ENCODE measurements at regions not wholly inside any gene's neighbourhood (a gene's known extent, or its start where the extent isn't known, plus 50 kb on each side); places are given as distances from the start of the nearest gene placed in this dataset.
"Not testable (repeated sequence)": the region's sequence is repeated elsewhere in the genome, so short reads cannot be mapped to it uniquely, and the experiment has no call there.

- no peak for TF ChIP-seq CTCF (IDR thresholded peaks at IDR 0.05; ENCODE audit: extremely low read depth, insufficient read depth, missing control alignments)
- in situ Hi-C loops (cut with MboI; ENCODE audit: low pct_unique_long_range_greater_than_20kb, low sequenced_read_pairs, unreplicated experiment): no loop called here
These were observed 85.4 kb upstream of the FOXN2 start for GRCh38 chr2:48229063-48229462.

DNA sequence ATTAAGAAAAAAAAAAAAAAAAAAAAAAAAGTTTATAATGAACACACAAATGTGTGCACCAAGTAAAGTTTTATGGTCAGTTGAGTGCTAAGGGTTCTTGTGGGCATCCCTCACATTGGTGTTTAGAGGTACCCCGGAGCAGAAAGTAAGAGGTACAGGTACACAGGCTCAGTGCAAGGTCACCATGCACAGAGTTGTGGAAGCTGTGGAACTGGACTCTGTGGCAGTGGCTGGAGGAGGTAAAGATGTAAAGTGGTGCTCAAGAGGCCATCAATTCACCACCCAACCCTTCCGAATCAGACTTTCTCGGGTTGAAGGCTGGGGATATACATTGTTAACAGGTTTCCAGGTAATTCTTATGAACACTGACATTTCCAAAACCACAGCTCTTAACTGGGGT, 83.6 kb upstream of the FOXN2 start:
- no peak for TF ChIP-seq CTCF (IDR thresholded peaks at IDR 0.05; ENCODE audit: extremely low read depth, insufficient read depth, missing control alignments)
- no peak for DNase-seq (ENCODE audit: low spot score)
- in situ Hi-C loops (cut with MboI; ENCODE audit: low pct_unique_long_range_greater_than_20kb, low sequenced_read_pairs, unreplicated experiment): no loop called here

More at GRCh38 chr2:48229063-48229462, 85.4 kb upstream of the FOXN2 start:
- DNase-seq (ENCODE audit: low spot score): no peak

GRCh38 chr2:48232351-48232750, 82.1 kb upstream of the FOXN2 start:
- no peak for TF ChIP-seq CTCF (IDR thresholded peaks at IDR 0.05; ENCODE audit: extremely low read depth, insufficient read depth, missing control alignments)
- in situ Hi-C loops (cut with MboI; ENCODE audit: low pct_unique_long_range_greater_than_20kb, low sequenced_read_pairs, unreplicated experiment): no loop called here
- no peak for DNase-seq (ENCODE audit: low spot score)

DNA sequence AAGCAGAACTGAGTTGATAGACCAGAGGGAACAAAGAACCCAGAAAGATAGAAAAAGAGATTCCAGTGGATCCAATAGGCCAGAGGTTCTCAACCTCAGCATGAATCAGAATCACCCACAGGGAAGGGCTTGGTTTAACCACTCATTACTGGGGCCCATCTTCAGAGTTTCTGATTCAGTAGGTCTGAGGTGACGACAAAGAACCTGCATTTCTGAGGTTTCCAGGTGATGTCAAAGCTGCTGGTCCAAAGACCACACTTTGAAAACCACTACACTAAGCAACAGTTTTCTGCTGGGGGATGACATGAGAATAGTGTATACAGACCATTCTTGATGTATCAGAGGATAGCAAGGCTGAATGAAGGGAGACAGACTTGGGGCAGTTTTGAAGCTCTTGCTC, 81.5 kb upstream of the FOXN2 start:
- no peak for DNase-seq (ENCODE audit: low spot score)
- TF ChIP-seq CTCF (IDR thresholded peaks at IDR 0.05; ENCODE audit: extremely low read depth, insufficient read depth, missing control alignments): no peak

DNA sequence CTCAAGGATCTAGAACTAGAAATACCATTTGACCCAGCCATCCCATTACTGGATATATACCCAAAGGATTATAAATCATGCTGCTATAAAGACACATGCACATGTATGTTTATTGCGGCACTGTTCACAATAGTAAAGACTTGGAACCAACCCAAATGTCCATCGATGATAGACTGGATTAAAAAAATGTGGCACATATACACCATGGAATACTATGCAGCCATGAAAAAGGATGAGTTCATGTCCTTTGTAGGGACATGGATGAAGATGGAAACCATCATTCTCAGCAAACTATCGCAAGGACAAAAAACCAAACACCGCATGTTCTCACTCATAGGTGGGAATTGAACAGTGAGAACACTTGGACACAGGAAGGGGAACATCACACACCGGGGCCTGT, 80.7 kb upstream of the FOXN2 start:
- in situ Hi-C loops (cut with MboI; ENCODE audit: low pct_unique_long_range_greater_than_20kb, low sequenced_read_pairs, unreplicated experiment); DNase-seq (ENCODE audit: low spot score): not testable (repeated sequence)

More for the DNA sequence above, 81.5 kb upstream of the FOXN2 start:
- in situ Hi-C loops (cut with MboI; ENCODE audit: low pct_unique_long_range_greater_than_20kb, low sequenced_read_pairs, unreplicated experiment): no loop called here

- no peak for TF ChIP-seq CTCF (IDR thresholded peaks at IDR 0.05; ENCODE audit: extremely low read depth, insufficient read depth, missing control alignments)
- in situ Hi-C loops (cut with MboI; ENCODE audit: low pct_unique_long_range_greater_than_20kb, low sequenced_read_pairs, unreplicated experiment): no loop called here
- no peak for DNase-seq (ENCODE audit: low spot score)
These were observed 79.4 kb upstream of the FOXN2 start for GRCh38 chr2:48235076-48235475.

DNA sequence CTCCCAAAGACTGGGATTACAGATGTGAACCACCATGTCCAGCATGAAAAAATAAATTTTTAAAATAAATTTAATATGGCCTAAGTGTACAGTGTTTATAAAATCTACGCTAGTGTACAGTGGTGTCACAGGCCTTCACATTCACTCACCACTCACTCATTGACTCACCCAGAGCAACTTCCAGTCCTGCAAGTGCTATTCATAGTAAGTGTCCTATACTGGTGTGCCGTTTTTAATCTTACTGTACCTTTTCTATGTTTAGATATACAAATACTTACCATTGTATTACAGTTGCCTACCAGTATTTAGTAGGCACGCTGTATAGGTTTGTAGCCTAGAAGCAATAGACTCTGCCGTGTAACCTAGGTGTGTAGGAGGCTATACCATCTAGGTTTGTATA, 76.1 kb upstream of the FOXN2 start:
- DNase-seq (ENCODE audit: low spot score): no peak
- in situ Hi-C loops (cut with MboI; ENCODE audit: low pct_unique_long_range_greater_than_20kb, low sequenced_read_pairs, unreplicated experiment): no loop called here

More for the DNA sequence above, 76.1 kb upstream of the FOXN2 start:
- no peak for TF ChIP-seq CTCF (IDR thresholded peaks at IDR 0.05; ENCODE audit: extremely low read depth, insufficient read depth, missing control alignments)
